Neutrophil (primary cell): ENCODE measurements at regions not wholly inside any gene's neighbourhood (a gene's known extent, or its start where the extent isn't known, plus 50 kb on each side); places are given as distances from the start of the nearest gene placed in this dataset.

Experiments
- H3K27ac ChIP-seq: fragments of 200-600 bp; sonication (generic); 2 replicates; pipeline ENCODE4 v1.5.1; 2016; ENCODE audit warnings: mild to moderate bottlenecking, moderate library complexity
- H3K27me3 ChIP-seq: fragments of 200-600 bp; sonication (generic); 2 replicates; pipeline ENCODE4 v1.6.0; 2016; ENCODE audit warnings: mild to moderate bottlenecking
- H3K36me3 ChIP-seq: fragments of 200-600 bp; sonication (generic); 2 replicates; pipeline ENCODE4 v1.5.1; 2017
- H3K4me1 ChIP-seq, 2 experiments: fragments of 200-600 bp in 1 of 2; sonication (generic) in 1 of 2; 1 replicate in 1 of 2; 2 replicates in 1 of 2; pipeline versions ENCODE4 v1.5.1 to v1.6.1; 2013 to 2016; ENCODE audit warnings: low read depth in 1 of 2, low read length in 1 of 2, mild to moderate bottlenecking in 1 of 2, moderate library complexity in 1 of 2; ENCODE audit not compliant: control insufficient read depth in 1 of 2, insufficient read depth in 1 of 2
- H3K4me3 ChIP-seq, 2 experiments: fragments of 200-600 bp in 1 of 2; sonication (generic) in 1 of 2; 1 replicate in 1 of 2; 2 replicates in 1 of 2; pipeline ENCODE4 v1.5.1; 2013 to 2016; ENCODE audit warnings: low read depth in 1 of 2, low read length in 1 of 2, mild to moderate bottlenecking in 1 of 2, moderate library complexity in 1 of 2
- H3K9me3 ChIP-seq: fragments of 200-600 bp; sonication (generic); 2 replicates; pipeline ENCODE4 v1.5.1; 2016
- CTCF ChIP-seq: fragments of 200-600 bp; sonication (generic); IDR thresholded peaks from 2 replicates; pipeline ENCODE4 v1.5.1; 2016; ENCODE audit warnings: antibody characterized with exemption

GRCh38 chr20:6953611-6954010 lies 186.1 kb downstream of the BMP2 start:
- H3K27ac ChIP-seq: no peak overlapping the region
- no peak for TF ChIP-seq CTCF
- H3K4me1 ChIP-seq: peaks cover 20 to 27% of the 10 kb centered on the region in 2 experiments
- H3K4me3 ChIP-seq: no peak overlapping the region
- H3K27me3 ChIP-seq: no peaks in the 10 kb centered on the region
- no peaks in the 10 kb centered on the region for H3K9me3 ChIP-seq
- H3K36me3 ChIP-seq: no peaks in the 10 kb centered on the region

GRCh38 chr20:6954219-6954618 lies 186.7 kb downstream of the BMP2 start:
- Histone ChIP-seq H3K4me3 (no peak overlapping the region), H3K27ac (no peak overlapping the region), H3K9me3 (no peaks in the 10 kb centered on the region), H3K36me3 (no peaks in the 10 kb centered on the region), H3K4me1 (peaks cover 20 to 27% of the 10 kb centered on the region in 2 experiments), H3K27me3 (no peaks in the 10 kb centered on the region)
- TF ChIP-seq CTCF: no peak

GRCh38 chr20:6956056-6956455 lies 188.6 kb downstream of the BMP2 start:
- peak overlapping the region; percentile 70 for H3K27ac ChIP-seq
- H3K4me3 ChIP-seq: no peak overlapping the region
- TF ChIP-seq CTCF: no peak
- peaks cover 20 to 27% of the 10 kb centered on the region in 2 experiments for H3K4me1 ChIP-seq
- no peaks in the 10 kb centered on the region for H3K27me3 ChIP-seq
- H3K9me3 ChIP-seq: no peaks in the 10 kb centered on the region
- H3K36me3 ChIP-seq: no peaks in the 10 kb centered on the region

GRCh38 chr20:6956574-6956973 lies 189.1 kb downstream of the BMP2 start:
- Histone ChIP-seq H3K27me3 (no peaks in the 10 kb centered on the region), H3K4me3 (no peak overlapping the region), H3K36me3 (no peaks in the 10 kb centered on the region), H3K27ac (peak overlapping the region; percentile 70), H3K9me3 (no peaks in the 10 kb centered on the region), H3K4me1 (peaks cover 20 to 27% of the 10 kb centered on the region in 2 experiments)
- no peak for TF ChIP-seq CTCF

- Histone ChIP-seq H3K9me3 (no peaks in the 10 kb centered on the region), H3K27ac (no peak overlapping the region), H3K4me1 (peaks cover 20 to 21% of the 10 kb centered on the region in 2 experiments), H3K27me3 (no peaks in the 10 kb centered on the region), H3K36me3 (no peaks in the 10 kb centered on the region), H3K4me3 (no peak overlapping the region)
- no peak for TF ChIP-seq CTCF
Observed at GRCh38 chr20:6959900-6960312, 192.4 kb downstream of the BMP2 start.

GRCh38 chr20:6966721-6967120 lies 199.2 kb downstream of the BMP2 start:
- H3K9me3 ChIP-seq: no peaks in the 10 kb centered on the region
- no peaks in the 10 kb centered on the region for H3K4me1 ChIP-seq
- no peaks in the 10 kb centered on the region for H3K36me3 ChIP-seq
- no peak overlapping the region for H3K27ac ChIP-seq
- peaks cover 4% of the 10 kb centered on the region for H3K27me3 ChIP-seq
- H3K4me3 ChIP-seq: no peak overlapping the region
- TF ChIP-seq CTCF: no peak
